ENCODE measurements at regions not wholly inside any gene's neighbourhood (a gene's known extent, or its start where the extent isn't known, plus 50 kb on each side); places are given as distances from the start of the nearest gene placed in this dataset.

DNA sequence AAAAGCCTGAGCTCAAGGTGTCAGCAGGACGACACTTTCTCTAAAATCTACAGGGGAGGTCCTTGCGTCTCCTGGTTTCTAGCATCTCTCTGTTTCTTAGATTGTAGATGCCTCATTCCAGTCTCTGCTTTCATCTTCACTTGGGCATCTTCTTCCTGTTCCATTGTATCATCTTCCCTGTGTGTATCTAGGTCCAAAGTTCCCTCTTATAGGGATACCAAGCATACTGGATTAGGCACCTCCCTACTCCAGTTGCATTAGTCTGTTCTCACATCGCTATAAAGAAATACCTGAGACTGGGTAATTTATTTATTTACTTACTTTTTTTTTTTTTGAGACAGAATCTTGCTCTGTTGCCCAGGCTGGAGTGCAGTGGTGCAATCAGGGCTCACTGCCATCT is 91.3 kb upstream of the ABCC4 start:
- TF ChIP-seq POLR2A (IDR thresholded peaks at IDR 0.05; ENCODE audit: low read length) (no peak), GATA1 (IDR thresholded peaks at IDR 0.05; ENCODE audit: low read depth, low read length) (no peak)
